Natural killer cell (primary cell): ENCODE measurements at regions not wholly inside any gene's neighbourhood (a gene's known extent, or its start where the extent isn't known, plus 50 kb on each side); places are given as distances from the start of the nearest gene placed in this dataset.

Experiments
- ATAC-seq, 3 donors: fragments of 150-1000 bp in 2 of 3; fragments of 200-7000 bp in 1 of 3; cut with Tn5 transposase; 1 replicate in 1 of 3; 2 replicates in 2 of 3; pipeline ENCODE4 v1.10.0; 2021; ENCODE audit warnings: mild to moderate bottlenecking in 2 of 3, moderate library complexity in 2 of 3
- DNase-seq, 2 donors: peaks; one replicate each; pipeline versions ENCODE4 v3.0.0 to v3.0.0-alpha.2; 2013 to 2021; ENCODE audit warnings: mixed read lengths in 1 of 2
- H3K27ac ChIP-seq: one replicate; pipeline ENCODE4 v1.5.1; 2013; ENCODE audit warnings: mild to moderate bottlenecking, low read length
- H3K27me3 ChIP-seq: one replicate; pipeline ENCODE4 v1.6.1; 2013; ENCODE audit warnings: low read length; ENCODE audit not compliant: control insufficient read depth, insufficient read depth
- H3K36me3 ChIP-seq: one replicate; pipeline ENCODE4 v1.6.1; 2013; ENCODE audit warnings: low read length; ENCODE audit not compliant: control insufficient read depth, insufficient read depth
- H3K4me1 ChIP-seq: one replicate; pipeline ENCODE4 v1.6.1; 2013; ENCODE audit warnings: low read length; ENCODE audit not compliant: control insufficient read depth, insufficient read depth
- H3K4me3 ChIP-seq: one replicate; pipeline ENCODE4 v1.5.1; 2013; ENCODE audit warnings: low read length
- H3K9me3 ChIP-seq: one replicate; pipeline ENCODE4 v1.6.1; 2013; ENCODE audit warnings: low read length; ENCODE audit not compliant: control insufficient read depth, insufficient read depth
- H3K27ac Mint-ChIP-seq, 2 donors: one replicate each; pipeline ENCODE4 v1.8.0; 2022; ENCODE audit warnings: mild to moderate bottlenecking in 2 of 2, mixed read lengths in 2 of 2, moderate library complexity in 1 of 2
- H3K27me3 Mint-ChIP-seq, 2 donors: one replicate each; pipeline ENCODE4 v1.8.0; 2022; ENCODE audit warnings: low read depth in 2 of 2, mixed read lengths in 2 of 2
- H3K36me3 Mint-ChIP-seq: one replicate; pipeline ENCODE4 v1.8.0; 2022; ENCODE audit warnings: mixed read lengths
- H3K4me1 Mint-ChIP-seq, 2 donors: one replicate each; pipeline ENCODE4 v1.8.0; 2022; ENCODE audit warnings: mixed read lengths in 2 of 2
- H3K4me3 Mint-ChIP-seq: one replicate; pipeline ENCODE4 v1.8.0; 2022; ENCODE audit warnings: mild to moderate bottlenecking, moderate library complexity, mixed read lengths
- H3K9me3 Mint-ChIP-seq, 2 donors: one replicate each; pipeline ENCODE4 v1.8.0; 2022; ENCODE audit warnings: mixed read lengths in 2 of 2
- CTCF ChIP-seq: fragments of 200-600 bp; IDR thresholded peaks from one replicate; pipeline ENCODE4 v1.8.0; 2022; ENCODE audit warnings: antibody characterized with exemption
- WGBS: methylation state at CpG from one replicate; pipeline ENCODE4 v1.1.7; 2013; ENCODE audit warnings: missing lambda C conversion rate; ENCODE audit not compliant: insufficient coverage; 5-methylcytosine and 5-hydroxymethylcytosine counted together
- intact Hi-C: fragments of 100-400 bp; cut with micrococcal nuclease; formaldehyde crosslinking; loops from one replicate; pipeline ENCODE4 v1.14.2; 2022

- no peaks in the 10 kb centered on the region for H3K36me3 ChIP-seq
- H3K9me3 ChIP-seq, result no peaks in the 10 kb centered on the region
- H3K4me3 Mint-ChIP-seq, result no peak overlapping the region
- H3K27ac Mint-ChIP-seq, result no peak overlapping the region
- no peaks in the 10 kb centered on the region for H3K4me1 Mint-ChIP-seq
- no peak for DNase-seq
- 92% methylated on average over 15 of the region's 15 CpGs for WGBS
- intact Hi-C loops, result no loop called here
- H3K27ac ChIP-seq, result no peak overlapping the region
- peaks cover 21 to 69% of the 10 kb centered on the region in 2 donors for H3K27me3 Mint-ChIP-seq
- no peak for ATAC-seq
- no peak overlapping the region for H3K4me3 ChIP-seq
- no peak for TF ChIP-seq CTCF
- no peaks in the 10 kb centered on the region for H3K9me3 Mint-ChIP-seq
- H3K4me1 ChIP-seq, result no peaks in the 10 kb centered on the region
- H3K36me3 Mint-ChIP-seq, result no peaks in the 10 kb centered on the region
- peaks cover 7% of the 10 kb centered on the region for H3K27me3 ChIP-seq
Measured at GRCh38 chr14:96662116-96662970, 134.8 kb upstream of the VRK1 start.

GRCh38 chr14:96663076-96663475 is 134.1 kb upstream of the VRK1 start:
- no peaks in the 10 kb centered on the region for H3K4me1 ChIP-seq
- intact Hi-C loops, result no loop called here
- peaks cover 7% of the 10 kb centered on the region for H3K27me3 ChIP-seq
- no peak overlapping the region for H3K4me3 Mint-ChIP-seq
- peaks cover 18 to 68% of the 10 kb centered on the region in 2 donors for H3K27me3 Mint-ChIP-seq
- H3K4me1 Mint-ChIP-seq, result no peaks in the 10 kb centered on the region
- H3K9me3 ChIP-seq, result no peaks in the 10 kb centered on the region
- 95% methylated on average over 19 of the region's 19 CpGs for WGBS
- no peaks in the 10 kb centered on the region for H3K36me3 Mint-ChIP-seq
- no peaks in the 10 kb centered on the region for H3K9me3 Mint-ChIP-seq
- no peak overlapping the region for H3K27ac ChIP-seq
- no peak overlapping the region for H3K4me3 ChIP-seq
- H3K36me3 ChIP-seq, result no peaks in the 10 kb centered on the region
- no peak for DNase-seq
- no peak overlapping the region for H3K27ac Mint-ChIP-seq
- no peak for TF ChIP-seq CTCF
- ATAC-seq, result no peak

GRCh38 chr14:96663491-96664067 is 133.6 kb upstream of the VRK1 start:
- H3K36me3 ChIP-seq, result no peaks in the 10 kb centered on the region
- Mint-ChIP-seq H3K4me3 (no peak overlapping the region), H3K36me3 (no peaks in the 10 kb centered on the region), H3K27me3 (peaks cover 19 to 69% of the 10 kb centered on the region in 2 donors), H3K27ac (no peak overlapping the region), H3K4me1 (no peaks in the 10 kb centered on the region), H3K9me3 (no peaks in the 10 kb centered on the region)
- 85% methylated on average over 10 of the region's 10 CpGs for WGBS
- no peaks in the 10 kb centered on the region for H3K4me1 ChIP-seq
- H3K4me3 ChIP-seq, result no peak overlapping the region
- H3K9me3 ChIP-seq, result no peaks in the 10 kb centered on the region
- DNase-seq, result no peak
- no peak overlapping the region for H3K27ac ChIP-seq
- peaks cover 7% of the 10 kb centered on the region for H3K27me3 ChIP-seq
- ATAC-seq, result no peak
- TF ChIP-seq CTCF, result no peak
- intact Hi-C loops, result no loop called here
